Vagina (tissue), 2 donors: ENCODE measurements at regions not wholly inside any gene's neighbourhood (a gene's known extent, or its start where the extent isn't known, plus 50 kb on each side); places are given as distances from the start of the nearest gene placed in this dataset.
"Not testable (repeated sequence)": the region's sequence is repeated elsewhere in the genome, so short reads cannot be mapped to it uniquely, and the experiment has no call there.

Experiments used
- CTCF ChIP-seq, 3 experiments: fragments of 450-650 bp in 2 of 3; fragments of 200-600 bp in 1 of 3; sonication (generic) in 1 of 3; IDR thresholded peaks; one replicate each; pipeline ENCODE4 v1.5.1; 2017 to 2019; ENCODE audit warnings: antibody characterized with exemption in 3 of 3, mild to moderate bottlenecking in 2 of 3, moderate library complexity in 2 of 3
- POLR2A ChIP-seq, 2 donors: fragments of 450-650 bp; IDR thresholded peaks; one replicate each; pipeline ENCODE4 v1.6.1; 2017; ENCODE audit warnings: antibody characterized with exemption in 2 of 2, mild to moderate bottlenecking in 2 of 2, moderate library complexity in 2 of 2
- POLR2AphosphoS5 ChIP-seq, 2 donors: sonication (generic); formaldehyde crosslinking; IDR thresholded peaks; one replicate each; pipeline ENCODE4 v1.9.0; 2017; ENCODE audit warnings: antibody characterized with exemption in 2 of 2, mild to moderate bottlenecking in 2 of 2, low read depth in 1 of 2; ENCODE audit not compliant: insufficient read depth in 1 of 2

DNA sequence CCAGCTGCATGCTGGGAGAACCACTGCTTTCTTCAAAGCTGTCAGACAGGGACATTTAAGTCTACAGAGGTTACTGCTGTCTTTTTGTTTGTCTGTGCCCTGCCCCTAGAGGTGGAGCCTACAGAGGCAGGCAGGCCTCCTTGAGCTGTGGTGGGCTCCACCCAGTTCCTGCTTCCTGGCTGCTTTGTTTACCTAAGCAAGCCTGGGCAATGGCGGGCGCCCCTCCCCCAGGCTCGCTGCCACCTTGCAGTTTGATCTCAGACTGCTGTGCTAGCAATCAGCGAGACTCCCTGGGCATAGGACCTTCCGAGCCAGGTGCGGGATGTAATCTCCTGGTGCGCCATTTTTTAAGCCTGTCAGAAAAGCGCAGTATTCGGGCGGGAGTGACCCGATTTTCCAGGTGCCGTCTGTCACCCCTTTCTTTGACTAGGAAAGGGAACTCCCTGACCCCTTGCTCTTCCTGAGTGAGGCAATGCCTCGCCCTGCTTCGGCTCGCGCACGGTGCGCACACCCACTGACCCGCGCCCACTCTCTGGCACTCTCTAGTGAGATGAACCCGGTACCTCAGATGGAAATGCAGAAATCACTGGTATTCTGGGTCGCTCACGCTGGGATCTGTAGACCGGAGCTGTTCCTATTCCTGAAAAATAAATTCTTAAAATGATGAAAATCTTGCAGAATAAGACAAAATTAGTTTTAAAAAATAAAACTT lies 1022.9 kb downstream of the RAPGEF2 start:
- not testable (repeated sequence) for TF ChIP-seq POLR2A (IDR thresholded peaks at IDR 0.05); CTCF (IDR thresholded peaks at IDR 0.05); POLR2AphosphoS5 (IDR thresholded peaks at IDR 0.05; ENCODE audit: insufficient read depth in 1 of 2, low read depth in 1 of 2)
